Esophagus squamous epithelium (tissue), 4 donors: ENCODE measurements at regions not wholly inside any gene's neighbourhood (a gene's known extent, or its start where the extent isn't known, plus 50 kb on each side); places are given as distances from the start of the nearest gene placed in this dataset.

Experiments
- POLR2A ChIP-seq, 4 donors: fragments of 450-650 bp; IDR thresholded peaks; one replicate each; pipeline ENCODE4 v1.6.1; 2017; ENCODE audit warnings: antibody characterized with exemption in 4 of 4, mild to moderate bottlenecking in 4 of 4, moderate library complexity in 3 of 4
- TF ChIP-seq, protein P1 (sequence below), 6 experiments: fragments of 450-650 bp in 4 of 6; fragments of 200-600 bp in 2 of 6; sonication (generic) in 2 of 6; IDR thresholded peaks; one replicate each; pipeline ENCODE4 v1.5.1; 2016 to 2019; ENCODE audit warnings: antibody characterized with exemption in 6 of 6, mild to moderate bottlenecking in 4 of 6, moderate library complexity in 4 of 6

DNA sequence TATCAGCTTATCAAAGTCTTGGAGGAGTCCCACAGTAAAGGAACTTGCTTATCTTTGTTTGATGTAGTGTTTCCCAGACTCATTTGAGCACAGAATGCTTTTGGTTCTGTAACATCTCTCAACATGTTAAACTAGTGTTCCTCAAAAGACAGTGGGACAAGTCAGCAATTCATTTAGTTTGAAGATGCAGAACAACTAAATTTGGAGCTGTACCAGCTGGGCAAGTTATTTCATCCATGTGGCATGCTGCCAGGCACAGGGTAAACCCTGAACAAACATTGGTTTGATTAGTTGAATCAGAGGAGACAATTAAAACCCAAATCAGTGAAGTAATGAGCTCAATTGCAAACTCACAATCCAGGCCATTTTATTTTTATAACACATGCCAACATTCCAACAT is 141.2 kb downstream of the CSNK2A3 start:
- TF ChIP-seq, protein P1, sequence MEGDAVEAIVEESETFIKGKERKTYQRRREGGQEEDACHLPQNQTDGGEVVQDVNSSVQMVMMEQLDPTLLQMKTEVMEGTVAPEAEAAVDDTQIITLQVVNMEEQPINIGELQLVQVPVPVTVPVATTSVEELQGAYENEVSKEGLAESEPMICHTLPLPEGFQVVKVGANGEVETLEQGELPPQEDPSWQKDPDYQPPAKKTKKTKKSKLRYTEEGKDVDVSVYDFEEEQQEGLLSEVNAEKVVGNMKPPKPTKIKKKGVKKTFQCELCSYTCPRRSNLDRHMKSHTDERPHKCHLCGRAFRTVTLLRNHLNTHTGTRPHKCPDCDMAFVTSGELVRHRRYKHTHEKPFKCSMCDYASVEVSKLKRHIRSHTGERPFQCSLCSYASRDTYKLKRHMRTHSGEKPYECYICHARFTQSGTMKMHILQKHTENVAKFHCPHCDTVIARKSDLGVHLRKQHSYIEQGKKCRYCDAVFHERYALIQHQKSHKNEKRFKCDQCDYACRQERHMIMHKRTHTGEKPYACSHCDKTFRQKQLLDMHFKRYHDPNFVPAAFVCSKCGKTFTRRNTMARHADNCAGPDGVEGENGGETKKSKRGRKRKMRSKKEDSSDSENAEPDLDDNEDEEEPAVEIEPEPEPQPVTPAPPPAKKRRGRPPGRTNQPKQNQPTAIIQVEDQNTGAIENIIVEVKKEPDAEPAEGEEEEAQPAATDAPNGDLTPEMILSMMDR (IDR thresholded peaks at IDR 0.05): no peak
- no peak for TF ChIP-seq POLR2A (IDR thresholded peaks at IDR 0.05)
